AML-193 (cell line): ENCODE measurements at regions not wholly inside any gene's neighbourhood (a gene's known extent, or its start where the extent isn't known, plus 50 kb on each side); places are given as distances from the start of the nearest gene placed in this dataset.
"Not testable (repeated sequence)": the region's sequence is repeated elsewhere in the genome, so short reads cannot be mapped to it uniquely, and the experiment has no call there.

Experiments
- DNase-seq, 2 experiments: peaks; one replicate each; lab custom pipeline; 2025; lab: John Stamatoyannopoulos, UW

DNA sequence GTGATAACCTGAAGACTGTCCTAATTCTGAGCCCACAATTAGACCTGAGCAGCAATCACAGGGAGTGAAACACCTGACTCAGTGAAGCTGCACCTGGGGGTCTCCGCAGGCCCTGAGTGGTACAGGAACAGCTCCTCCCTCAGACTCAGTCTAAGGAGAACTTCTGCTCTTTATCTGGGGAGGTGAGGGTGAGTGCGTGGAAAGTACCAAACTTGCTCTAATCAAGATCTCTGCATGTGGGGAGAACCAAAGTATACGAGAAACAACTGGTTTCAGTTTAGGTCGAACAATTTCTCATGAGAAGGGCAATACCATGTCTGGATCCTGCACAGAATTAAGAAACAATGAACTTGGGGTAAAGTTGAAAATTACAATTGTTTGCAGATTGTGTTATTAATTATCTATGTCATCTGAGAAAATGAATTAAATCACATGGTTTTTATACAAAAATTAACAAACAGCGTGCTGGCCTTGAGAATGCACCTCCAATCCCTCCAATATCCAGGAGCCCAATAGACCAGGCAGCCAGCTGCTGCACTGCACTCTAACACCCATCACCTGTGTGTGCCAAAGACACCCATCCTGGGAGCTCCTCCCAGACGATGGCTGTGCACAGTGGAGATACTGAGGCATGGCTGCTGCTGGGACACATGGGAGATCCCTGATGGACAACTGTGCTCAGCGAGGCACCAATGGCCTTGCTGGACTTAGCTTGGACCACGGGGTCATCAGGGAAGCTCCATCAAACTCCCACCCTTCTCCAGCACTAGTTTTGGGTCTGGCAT, 828.8 kb downstream of the TMEM121 start:
- not testable (repeated sequence) for DNase-seq

DNA sequence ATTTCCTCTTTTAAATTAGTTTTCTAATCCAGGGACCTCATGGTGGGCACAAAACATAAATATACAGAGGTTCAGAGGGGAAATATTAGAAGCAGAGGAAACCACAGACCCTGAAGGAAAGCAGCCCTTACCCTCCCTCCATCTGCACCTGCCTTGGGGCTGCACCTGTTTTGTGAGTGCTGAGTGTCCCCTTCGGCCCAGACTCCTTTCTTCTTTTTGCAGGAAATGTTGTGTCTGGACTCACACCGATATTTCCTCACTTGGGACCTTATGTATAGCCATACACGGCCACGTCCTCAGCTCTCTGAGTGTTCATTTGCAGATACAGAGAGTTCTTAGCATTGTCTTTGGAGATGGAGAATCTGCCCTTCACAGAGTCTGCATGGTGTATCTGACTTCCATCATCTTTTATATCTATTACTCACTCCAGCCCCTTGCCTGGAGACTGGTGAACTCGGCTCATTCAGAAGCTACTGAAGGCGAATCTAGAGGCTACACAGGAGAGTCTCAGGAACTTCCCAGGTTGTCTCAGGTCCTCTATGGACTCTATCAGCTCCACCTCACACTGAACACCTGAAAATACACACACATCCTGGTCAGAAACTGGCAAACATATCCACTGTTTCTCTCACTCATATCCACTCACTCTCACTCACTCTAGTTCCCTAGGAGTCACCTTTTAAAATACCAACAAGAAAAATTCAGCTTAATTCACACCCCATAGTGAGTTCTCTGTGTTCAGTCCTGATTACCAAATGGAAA, 829.7 kb downstream of the TMEM121 start:
- not testable (repeated sequence) for DNase-seq

DNA sequence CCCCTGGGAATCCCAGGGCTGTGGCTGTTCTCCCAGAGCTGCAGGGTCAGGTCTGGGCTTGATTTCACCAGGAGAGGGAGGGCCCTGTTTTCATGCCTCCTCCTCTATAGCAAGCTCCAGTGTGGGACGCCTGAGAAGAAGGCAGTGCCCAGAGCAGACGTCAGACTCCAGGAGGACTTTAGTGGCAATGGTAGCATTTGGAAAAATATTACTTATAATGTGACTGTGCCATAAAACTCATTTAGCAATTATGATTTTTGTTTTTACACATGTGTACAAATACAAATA, 830.2 kb downstream of the TMEM121 start:
- not testable (repeated sequence) for DNase-seq

DNA sequence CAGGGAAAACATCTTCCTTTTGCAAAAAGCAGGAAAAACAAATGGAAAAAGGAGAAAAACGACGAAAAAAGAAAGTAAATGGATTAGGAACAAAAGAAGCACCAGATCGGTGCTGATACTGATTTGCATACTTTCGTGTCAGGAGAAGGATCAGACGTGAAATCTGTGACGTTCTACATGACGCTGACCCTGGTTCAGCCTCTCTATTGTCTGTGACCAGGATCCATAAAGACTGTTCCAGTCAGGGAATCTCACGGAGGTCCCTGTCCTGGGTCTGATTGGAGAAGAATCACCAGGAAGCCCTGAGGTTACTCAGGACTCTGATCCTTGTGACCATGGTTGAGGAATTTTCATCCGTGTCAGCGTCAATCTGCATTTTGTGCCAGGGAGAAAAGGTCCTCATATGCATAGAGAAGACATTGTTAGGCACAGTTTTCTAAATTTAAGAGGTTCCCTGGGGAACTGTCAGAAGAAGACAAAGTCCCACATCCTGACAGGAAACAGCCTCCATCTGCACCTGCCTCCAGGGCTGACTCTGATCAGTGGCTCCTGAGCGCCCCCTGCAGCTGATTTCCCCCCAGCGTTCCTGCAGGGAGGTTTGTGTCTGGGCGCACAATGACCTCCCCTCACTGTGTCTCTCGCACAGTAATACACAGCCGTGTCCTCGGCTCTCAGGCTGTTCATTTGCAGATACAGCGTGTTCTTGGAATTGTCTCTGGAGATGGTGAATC, 832.9 kb downstream of the TMEM121 start:
- DNase-seq, result not testable (repeated sequence)

DNA sequence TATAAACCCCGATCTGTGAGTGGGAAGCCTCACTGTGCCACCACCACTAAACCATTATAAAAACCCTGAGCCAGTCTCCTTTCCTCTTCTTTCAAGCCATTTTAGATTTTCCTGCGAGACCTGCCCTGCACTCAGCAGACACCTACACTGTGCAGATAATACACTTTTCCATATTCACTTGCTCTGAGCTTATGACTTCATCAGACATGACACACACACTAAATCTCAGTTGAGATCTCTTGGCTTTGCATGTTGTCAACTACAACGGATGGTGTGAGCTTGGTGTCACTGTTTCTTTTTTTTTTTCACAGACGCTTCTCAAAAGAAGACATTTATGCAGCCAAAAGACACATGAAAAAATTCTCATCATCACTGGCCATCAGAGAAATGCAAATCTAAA, 839.0 kb downstream of the TMEM121 start:
- not testable (repeated sequence) for DNase-seq

DNA sequence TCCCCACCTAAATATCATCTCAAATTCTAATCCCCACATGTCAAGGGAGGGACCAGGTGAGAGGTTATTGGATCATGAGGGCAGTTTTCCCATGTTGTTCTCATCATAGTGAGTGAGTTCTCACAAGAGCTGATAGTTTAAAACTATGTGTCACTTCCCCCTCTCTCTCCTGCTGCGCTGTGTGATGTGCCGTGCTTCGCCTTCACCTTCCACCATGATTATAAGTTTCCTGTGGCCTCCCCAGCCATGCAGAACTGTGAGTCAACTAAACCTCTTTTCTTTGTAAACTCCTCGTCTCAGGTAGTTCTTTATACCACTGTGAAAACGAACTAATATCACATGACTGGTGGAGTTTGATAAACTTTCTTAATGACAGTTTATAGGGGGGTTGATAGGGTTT, 839.5 kb downstream of the TMEM121 start:
- DNase-seq, result not testable (repeated sequence)

DNA sequence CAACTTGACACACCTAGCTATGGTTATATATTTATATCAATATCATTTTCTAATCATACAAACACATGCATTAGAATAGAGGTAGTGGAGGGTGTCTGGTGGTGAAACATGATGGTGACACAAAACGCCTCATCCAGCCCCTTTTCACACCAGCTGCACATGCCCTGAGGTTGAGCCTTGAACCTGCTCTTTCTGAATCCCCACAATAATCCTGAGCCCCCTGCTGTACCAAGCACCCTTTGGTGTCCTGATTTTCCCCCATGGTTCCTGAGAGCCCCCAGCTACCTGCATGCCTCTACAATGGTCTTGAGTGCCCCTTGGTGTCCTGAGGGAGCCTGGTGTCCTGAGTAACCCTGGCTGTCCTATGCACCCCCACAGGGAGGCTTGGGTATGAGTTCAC, 840.6 kb downstream of the TMEM121 start:
- DNase-seq, result not testable (repeated sequence)

DNA sequence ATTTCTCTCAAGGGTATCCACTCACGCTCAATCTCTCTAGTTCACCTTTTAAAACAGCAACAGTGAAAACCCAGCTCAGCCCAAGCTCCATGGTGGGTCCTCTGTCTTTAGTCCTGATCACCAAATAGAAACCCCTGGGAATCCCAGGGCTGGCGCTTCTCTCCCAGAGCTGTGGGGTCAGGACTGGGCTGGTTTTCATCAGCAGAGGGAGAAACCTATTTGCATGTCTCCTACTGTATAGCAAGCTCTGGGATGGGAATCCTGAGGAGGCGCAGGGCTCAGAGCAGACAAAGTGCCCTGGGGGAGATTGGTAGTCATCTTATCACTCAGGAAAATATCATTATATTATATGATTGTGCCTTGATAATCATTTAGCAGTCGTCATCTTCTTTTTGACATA, 843.1 kb downstream of the TMEM121 start:
- not testable (repeated sequence) for DNase-seq

DNA sequence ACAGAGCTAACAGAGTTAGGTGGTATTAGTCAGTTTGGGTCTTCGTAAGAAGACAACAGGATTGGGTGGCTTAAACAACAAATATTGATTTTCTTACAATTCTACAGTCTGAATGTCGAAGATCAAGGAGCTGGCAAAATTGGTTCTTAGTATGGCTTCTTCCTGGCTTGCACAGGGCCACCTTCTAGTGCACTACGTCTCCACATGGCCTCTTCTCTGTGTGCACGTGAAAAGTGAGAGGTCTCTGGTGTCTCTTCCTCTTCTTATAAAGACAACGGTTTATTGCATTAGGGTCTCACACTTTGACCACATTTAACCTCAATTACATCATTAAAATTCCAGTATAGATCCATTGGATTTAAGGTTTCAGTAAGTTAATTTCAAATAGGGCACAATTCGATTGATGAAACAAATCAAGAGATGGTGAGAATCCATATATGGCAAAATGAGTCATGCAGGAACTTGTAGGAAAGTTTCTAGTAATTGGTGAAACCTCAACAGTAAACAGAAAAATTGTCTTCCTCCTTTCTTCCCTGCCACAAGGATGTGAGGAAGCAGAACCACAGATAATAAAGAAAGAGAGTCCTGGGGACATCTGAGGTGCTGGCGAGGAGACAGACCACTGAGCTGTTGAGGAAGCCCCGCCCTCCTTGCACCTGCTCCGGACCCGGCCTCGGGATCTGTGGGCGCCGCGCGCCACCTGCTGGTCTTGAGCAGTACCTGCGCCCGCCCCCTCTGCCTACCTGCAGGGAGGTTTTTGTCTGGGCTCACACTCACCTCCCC, 846.7 kb downstream of the TMEM121 start:
- DNase-seq, result peak; percentile 8 to 33

DNA sequence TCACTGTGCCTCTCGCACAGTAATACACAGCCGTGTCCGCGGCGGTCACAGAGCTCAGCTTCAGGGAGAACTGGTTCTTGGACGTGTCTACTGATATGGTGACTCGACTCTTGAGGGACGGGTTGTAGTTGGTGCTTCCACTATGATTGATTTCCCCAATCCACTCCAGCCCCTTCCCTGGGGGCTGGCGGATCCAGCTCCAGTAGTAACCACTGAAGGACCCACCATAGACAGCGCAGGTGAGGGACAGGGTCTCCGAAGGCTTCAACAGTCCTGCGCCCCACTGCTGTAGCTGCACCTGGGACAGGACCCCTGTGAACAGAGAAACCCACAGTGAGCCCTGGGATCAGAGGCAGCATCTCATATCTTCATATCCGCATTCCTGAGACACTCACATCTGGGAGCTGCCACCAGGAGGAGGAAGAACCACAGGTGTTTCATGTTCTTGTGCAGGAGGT, 847.3 kb downstream of the TMEM121 start:
- DNase-seq, result not testable (repeated sequence)

DNA sequence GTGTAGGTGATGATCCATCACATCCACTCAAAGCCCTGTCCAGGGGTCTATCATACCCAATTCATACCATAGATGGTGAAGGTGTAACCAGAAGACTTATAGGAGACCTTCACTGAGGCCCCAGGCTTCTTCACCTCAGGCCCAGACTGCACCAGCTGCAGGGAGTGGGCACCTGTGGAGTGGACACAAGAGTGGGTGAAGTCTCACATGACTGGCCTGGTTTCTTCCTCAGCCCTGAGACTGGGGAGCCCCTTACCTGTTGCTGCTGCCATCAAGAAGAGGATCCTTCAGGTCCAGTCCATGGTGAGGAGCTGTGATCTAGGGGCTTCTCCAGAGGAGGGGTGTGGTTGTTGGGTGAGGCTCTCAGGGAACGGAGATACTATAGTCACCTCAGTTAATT, 851.0 kb downstream of the TMEM121 start:
- DNase-seq, result no peak

DNA sequence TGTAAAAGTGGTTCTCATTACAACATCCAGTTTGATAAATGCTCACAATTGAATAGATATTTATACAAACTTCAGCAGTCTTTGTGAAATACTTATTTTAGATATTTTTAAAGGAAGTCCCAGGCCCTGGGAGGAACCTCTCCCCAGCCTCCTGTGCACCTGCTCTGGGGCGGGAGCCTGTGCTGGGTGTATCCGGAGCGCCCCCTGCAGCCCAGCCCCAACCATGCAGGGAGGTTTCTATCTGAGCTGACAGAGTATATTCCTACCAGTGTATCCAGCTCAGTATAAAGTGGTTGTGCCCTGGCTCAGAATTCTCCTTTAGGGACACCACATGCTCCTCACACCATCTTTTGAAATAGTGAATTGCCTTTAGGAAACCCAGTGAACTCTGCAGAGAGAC, 851.8 kb downstream of the TMEM121 start:
- no peak for DNase-seq

DNA sequence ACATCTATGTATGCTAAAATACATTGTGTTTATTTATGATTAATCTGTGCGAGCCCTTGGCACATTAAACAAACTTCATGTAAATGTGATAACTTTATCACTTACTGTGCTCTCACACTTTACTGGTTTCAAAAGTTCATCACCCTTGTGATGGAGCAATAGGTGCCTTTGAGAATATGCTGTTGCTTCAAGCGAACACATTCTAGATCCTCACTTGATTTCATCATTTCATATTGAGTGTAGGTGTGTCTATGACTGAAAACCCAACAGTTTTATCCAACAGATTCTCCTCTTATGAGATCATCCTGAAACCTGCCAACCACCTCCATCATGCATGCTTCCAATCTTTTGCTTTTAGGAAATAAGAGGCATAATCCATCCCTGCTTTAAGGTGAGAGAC, 854.4 kb downstream of the TMEM121 start:
- no peak for DNase-seq

DNA sequence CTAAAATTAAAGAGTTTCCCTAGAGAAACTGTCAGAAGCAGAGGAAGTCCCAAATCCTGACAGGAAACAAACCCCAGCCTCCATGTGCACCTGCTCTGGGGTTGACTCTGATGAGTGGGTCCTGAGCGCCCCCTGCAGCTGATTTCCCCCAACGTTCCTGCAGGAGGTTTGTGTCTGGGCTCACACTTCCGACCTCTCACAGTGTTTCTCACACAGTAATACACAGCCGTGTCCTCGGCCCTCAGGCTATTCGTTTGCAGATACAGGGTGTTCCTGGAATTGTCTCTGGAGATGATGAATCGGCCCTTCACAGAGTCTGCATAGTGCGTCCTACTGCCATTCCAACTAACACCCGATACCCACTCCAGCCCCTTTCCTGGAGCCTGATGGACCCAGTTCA, 862.8 kb downstream of the TMEM121 start:
- DNase-seq, result not testable (repeated sequence)

DNA sequence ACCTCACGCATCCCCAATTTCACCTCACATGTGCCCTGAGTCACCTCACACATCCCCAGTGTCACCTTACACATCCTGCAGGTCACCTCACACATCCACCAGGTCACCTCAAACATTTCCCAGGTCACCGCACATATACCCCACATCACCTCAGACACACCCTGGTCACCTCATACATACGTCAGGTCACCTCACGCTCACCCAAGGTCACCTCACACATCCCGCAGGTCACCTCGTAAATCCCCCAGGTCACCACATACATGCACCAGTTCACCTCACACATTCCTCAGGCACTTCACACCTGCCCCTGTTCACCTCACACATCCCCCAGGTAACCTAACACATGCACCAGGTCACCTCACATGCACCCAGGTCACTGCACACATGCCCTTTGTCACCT, 864.0 kb downstream of the TMEM121 start:
- no peak for DNase-seq

DNA sequence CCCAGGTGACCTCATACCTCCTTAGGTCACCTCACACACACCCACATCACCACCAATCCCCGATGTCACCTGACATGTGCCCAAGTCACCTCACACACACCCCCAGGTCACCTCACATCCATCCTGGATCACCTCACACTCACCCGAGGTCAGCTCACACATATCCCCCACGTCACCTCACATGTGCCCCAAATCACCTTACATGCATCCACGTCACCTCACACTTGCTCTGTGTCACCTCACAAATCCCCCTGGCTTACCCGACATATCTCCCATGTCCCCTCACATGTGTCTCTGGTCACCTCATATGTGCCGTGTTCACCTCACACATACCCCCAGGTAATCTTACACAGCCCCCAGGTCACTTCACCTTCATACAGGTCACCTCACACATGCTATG, 864.6 kb downstream of the TMEM121 start:
- DNase-seq, result no peak

DNA sequence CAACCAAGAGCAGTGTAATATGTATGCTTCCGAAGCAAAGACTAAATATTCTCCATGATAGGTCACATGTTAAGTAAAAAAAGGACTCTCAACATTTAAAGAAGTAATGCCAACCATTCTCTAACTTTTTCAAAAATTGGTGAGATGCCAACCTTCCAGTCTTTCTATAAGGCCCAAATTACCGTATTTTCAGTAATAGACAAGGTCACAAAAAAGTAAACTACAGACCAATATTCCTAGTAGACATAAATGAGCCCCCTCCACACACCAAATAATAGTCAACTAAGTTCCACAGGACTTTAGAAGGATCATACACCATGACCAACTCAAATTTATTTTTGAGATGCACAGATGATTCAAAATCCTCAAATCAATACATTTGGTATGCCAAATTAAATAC, 867.4 kb downstream of the TMEM121 start:
- no peak for DNase-seq

DNA sequence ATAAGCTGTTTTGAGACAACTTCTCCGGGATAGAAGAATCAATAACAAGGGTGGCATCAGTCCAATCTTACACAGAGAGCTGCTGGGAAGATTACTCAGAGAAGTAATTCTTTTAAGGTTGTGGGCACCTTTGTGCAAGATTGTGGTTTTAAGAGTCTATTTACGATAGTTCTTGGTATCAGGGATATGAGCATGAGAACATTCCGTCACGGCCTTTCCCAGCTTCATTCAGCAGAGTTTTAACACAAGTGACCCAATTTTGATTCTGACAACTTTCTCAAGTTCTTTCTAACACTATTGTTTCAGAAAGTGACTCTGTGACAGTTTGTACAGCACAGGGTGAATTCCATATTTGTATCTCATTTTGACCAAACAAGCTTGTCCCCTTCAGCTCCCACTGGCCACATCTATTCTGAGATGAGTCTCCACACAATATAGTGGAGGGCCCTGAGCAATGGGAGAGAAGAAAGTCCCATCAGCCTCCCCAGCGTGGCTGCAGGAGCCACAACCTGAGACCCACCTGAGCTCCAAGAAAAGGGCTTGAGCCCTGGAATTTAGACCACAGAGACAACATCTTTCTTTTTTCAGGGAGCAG, 869.2 kb downstream of the TMEM121 start:
- DNase-seq, result no peak

DNA sequence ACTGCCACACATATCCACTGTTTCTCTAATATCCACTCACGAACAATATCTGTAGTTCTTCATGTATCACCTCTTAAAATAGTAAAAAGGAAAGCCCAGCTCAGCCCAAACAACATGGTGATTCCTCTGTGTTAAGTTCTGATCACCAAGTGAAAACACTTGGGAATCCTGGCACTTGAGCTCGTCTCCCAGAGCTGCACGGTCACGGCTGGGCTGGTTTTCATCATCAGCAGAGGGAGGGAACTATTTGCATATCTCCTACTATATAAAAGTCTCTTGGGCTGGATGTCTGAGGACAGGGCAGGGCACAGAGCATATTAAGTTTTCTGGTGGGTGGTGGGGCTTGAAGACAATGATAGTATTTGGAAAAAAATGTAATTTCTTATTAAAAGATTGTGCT, 870.6 kb downstream of the TMEM121 start:
- DNase-seq, result no peak

DNA sequence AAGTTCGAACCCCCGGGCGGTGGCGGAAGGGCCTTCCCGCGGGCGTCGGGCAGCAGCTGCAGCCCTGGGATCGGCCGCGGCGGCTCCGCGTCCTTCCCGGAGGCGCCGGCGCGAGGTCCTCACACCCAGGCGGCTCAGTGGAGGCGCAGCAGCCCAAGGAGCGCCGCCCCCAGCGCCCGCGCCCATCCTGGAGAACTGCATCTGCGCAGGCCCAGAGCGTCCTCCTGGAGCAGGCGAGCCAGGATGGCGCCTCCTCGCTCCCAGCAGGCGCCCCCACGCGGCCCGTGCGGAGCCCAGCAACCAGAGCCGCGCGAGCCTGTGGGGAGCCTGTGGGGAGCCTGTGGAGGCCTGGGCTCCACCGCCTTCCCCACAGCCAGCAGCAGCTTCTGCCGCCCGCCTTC, 872.5 kb downstream of the TMEM121 start:
- not testable (repeated sequence) for DNase-seq

DNA sequence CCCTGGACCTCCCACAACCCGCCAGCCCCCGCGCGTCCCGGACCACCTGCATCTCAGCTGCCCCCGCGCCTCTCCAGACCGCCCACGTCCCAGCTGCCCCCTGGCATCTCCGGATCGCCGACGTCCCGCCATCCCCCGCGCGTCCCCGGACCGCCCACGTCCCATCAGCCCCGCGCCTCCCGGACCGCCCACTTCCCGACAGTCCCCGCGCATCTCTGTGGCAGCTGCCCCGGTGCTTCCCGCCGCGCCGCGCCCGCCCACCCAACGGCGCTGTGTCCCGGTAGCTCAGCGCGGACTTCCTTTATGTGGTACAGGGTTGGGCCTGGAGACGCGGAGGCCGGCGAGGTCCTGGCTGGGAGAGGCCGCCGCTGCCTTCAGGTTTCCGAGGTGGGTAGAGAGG, 874.9 kb downstream of the TMEM121 start:
- not testable (repeated sequence) for DNase-seq

DNA sequence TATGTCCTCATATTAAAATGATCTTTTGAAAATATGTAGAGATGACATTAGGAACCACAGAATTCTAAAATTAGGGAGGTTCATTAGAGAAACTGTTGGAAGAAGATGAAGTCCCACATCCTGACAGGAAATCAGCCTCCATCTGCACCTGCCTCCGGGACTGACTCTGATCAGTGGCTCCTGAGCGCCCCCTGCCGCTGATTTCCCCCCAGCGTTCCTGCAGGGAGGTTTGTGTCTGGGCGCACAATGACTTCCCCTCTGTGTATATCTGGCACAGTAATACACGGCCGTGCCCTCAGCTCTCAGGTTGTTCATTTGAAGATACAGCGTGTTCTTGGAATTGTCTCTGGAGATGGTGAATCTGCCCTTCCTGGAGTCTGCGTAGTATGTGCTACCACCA, 883.8 kb downstream of the TMEM121 start:
- not testable (repeated sequence) for DNase-seq
